Activated CD4-positive, alpha-beta memory T cell treated with anti-CD3 and anti-CD28 coated beads, Interleukin-2, amount 10 ng/mL, durations not matched to agents 7 days and 5 days (primary cell): ENCODE measurements at regions not wholly inside any gene's neighbourhood (a gene's known extent, or its start where the extent isn't known, plus 50 kb on each side); places are given as distances from the start of the nearest gene placed in this dataset.
"Not testable (repeated sequence)": the region's sequence is repeated elsewhere in the genome, so short reads cannot be mapped to it uniquely, and the experiment has no call there.

Experiments
- CTCF ChIA-PET: fragments of 350-600 bp; sonication (Branson Sonifier 250); formaldehyde crosslinking; loops from one replicate; lab custom pipeline; 2021; ENCODE audit warnings: antibody characterized with exemption, inconsistent platforms; lab: Charles Lee
- POLR2A ChIA-PET: fragments of 350-600 bp; sonication (Branson Sonifier 250); formaldehyde crosslinking; loops from one replicate; lab custom pipeline; 2021; ENCODE audit warnings: antibody characterized with exemption; lab: Charles Lee
- DNase-seq: peaks from one replicate; pipeline ENCODE4 v3.0.0-alpha.2; 2020
- H3K27ac Mint-ChIP-seq: one replicate; pipeline ENCODE4 v1.8.0; 2021; ENCODE audit warnings: mild to moderate bottlenecking, mixed read lengths
- H3K27me3 Mint-ChIP-seq: one replicate; pipeline ENCODE4 v1.8.0; 2021; ENCODE audit warnings: mixed read lengths
- H3K36me3 Mint-ChIP-seq: one replicate; pipeline ENCODE4 v1.8.0; 2021; ENCODE audit warnings: low read depth, mixed read lengths
- H3K4me1 Mint-ChIP-seq: one replicate; pipeline ENCODE4 v1.8.0; 2021; ENCODE audit warnings: mixed read lengths
- H3K4me3 Mint-ChIP-seq: one replicate; pipeline ENCODE4 v1.8.0; 2021; ENCODE audit warnings: mild to moderate bottlenecking, mixed read lengths
- H3K9me3 Mint-ChIP-seq: one replicate; pipeline ENCODE4 v1.8.0; 2021; ENCODE audit warnings: mixed read lengths

- Mint-ChIP-seq H3K9me3 (no peaks in the 10 kb centered on the region), H3K27me3 (no peaks in the 10 kb centered on the region), H3K36me3 (no peaks in the 10 kb centered on the region), H3K27ac (no peak overlapping the region), H3K4me1 (no peaks in the 10 kb centered on the region), H3K4me3 (no peak overlapping the region)
- ChIA-PET POLR2A (no interaction called here), CTCF (no interaction called here)
- no peak for DNase-seq
Measured at GRCh38 chr10:120161111-120161510, 268.6 kb downstream of the SEC23IP start.

- CTCF ChIA-PET = no interaction called here
- no peak for DNase-seq
- POLR2A ChIA-PET = no interaction called here
- Mint-ChIP-seq H3K27ac (no peak overlapping the region), H3K4me1 (no peaks in the 10 kb centered on the region), H3K4me3 (no peak overlapping the region), H3K36me3 (no peaks in the 10 kb centered on the region), H3K27me3 (no peaks in the 10 kb centered on the region), H3K9me3 (no peaks in the 10 kb centered on the region)
Measured at GRCh38 chr10:120162471-120162870, 269.9 kb downstream of the SEC23IP start.

GRCh38 chr10:120172356-120172755 lies 279.8 kb downstream of the SEC23IP start:
- Mint-ChIP-seq H3K4me3 (no peak overlapping the region), H3K27me3 (no peaks in the 10 kb centered on the region), H3K9me3 (no peaks in the 10 kb centered on the region), H3K36me3 (no peaks in the 10 kb centered on the region), H3K27ac (no peak overlapping the region), H3K4me1 (no peaks in the 10 kb centered on the region)
- ChIA-PET POLR2A (no interaction called here), CTCF (interaction anchor here (1.0 kb wide), 1 partner anchor 50 kb away, joined by 3 read pairs; no protein-coding TSS in a partner anchor)
- no peak for DNase-seq

GRCh38 chr10:120174491-120174890 lies 282.0 kb downstream of the SEC23IP start:
- Mint-ChIP-seq H3K4me3 (no peak overlapping the region), H3K36me3 (no peaks in the 10 kb centered on the region), H3K4me1 (no peaks in the 10 kb centered on the region), H3K27ac (no peak overlapping the region), H3K9me3 (no peaks in the 10 kb centered on the region), H3K27me3 (no peaks in the 10 kb centered on the region)
- ChIA-PET POLR2A (no interaction called here), CTCF (no interaction called here)
- DNase-seq = no peak

GRCh38 chr10:120177330-120177729 lies 279.7 kb upstream of the PLPP4 start:
- ChIA-PET CTCF (no interaction called here), POLR2A (no interaction called here)
- no peaks in the 10 kb centered on the region for H3K4me1 Mint-ChIP-seq
- H3K27me3 Mint-ChIP-seq = no peaks in the 10 kb centered on the region
- H3K27ac Mint-ChIP-seq = no peak overlapping the region
- H3K36me3 Mint-ChIP-seq = no peaks in the 10 kb centered on the region
- no peak overlapping the region for H3K4me3 Mint-ChIP-seq
- DNase-seq = no peak
- H3K9me3 Mint-ChIP-seq = no peaks in the 10 kb centered on the region

- no peak overlapping the region for H3K27ac Mint-ChIP-seq
- H3K4me3 Mint-ChIP-seq = no peak overlapping the region
- H3K4me1 Mint-ChIP-seq = no peaks in the 10 kb centered on the region
- no peaks in the 10 kb centered on the region for H3K9me3 Mint-ChIP-seq
- no peak for DNase-seq
- H3K27me3 Mint-ChIP-seq = no peaks in the 10 kb centered on the region
- ChIA-PET POLR2A (no interaction called here), CTCF (no interaction called here)
- H3K36me3 Mint-ChIP-seq = no peaks in the 10 kb centered on the region
Measured at GRCh38 chr10:120180160-120180559, 276.9 kb upstream of the PLPP4 start.

- no peaks in the 10 kb centered on the region for H3K36me3 Mint-ChIP-seq
- H3K4me1 Mint-ChIP-seq = no peaks in the 10 kb centered on the region
- H3K4me3 Mint-ChIP-seq = no peak overlapping the region
- H3K9me3 Mint-ChIP-seq = no peaks in the 10 kb centered on the region
- no peak for DNase-seq
- POLR2A ChIA-PET = no interaction called here
- no peaks in the 10 kb centered on the region for H3K27me3 Mint-ChIP-seq
- H3K27ac Mint-ChIP-seq = no peak overlapping the region
- CTCF ChIA-PET = no interaction called here
Measured at GRCh38 chr10:120181154-120181553, 275.9 kb upstream of the PLPP4 start.

GRCh38 chr10:120182431-120182830 lies 274.6 kb upstream of the PLPP4 start:
- CTCF ChIA-PET = no interaction called here

GRCh38 chr10:120183546-120183945 lies 273.5 kb upstream of the PLPP4 start:
- CTCF ChIA-PET = no interaction called here
- Mint-ChIP-seq H3K27ac (no peak overlapping the region), H3K36me3 (no peaks in the 10 kb centered on the region), H3K4me3 (no peak overlapping the region), H3K27me3 (peaks cover 2% of the 10 kb centered on the region), H3K4me1 (no peaks in the 10 kb centered on the region), H3K9me3 (no peaks in the 10 kb centered on the region)
- DNase-seq = no peak
- POLR2A ChIA-PET = no interaction called here

More at GRCh38 chr10:120182431-120182830, 274.6 kb upstream of the PLPP4 start:
- H3K36me3 Mint-ChIP-seq = no peaks in the 10 kb centered on the region
- H3K4me1 Mint-ChIP-seq = no peaks in the 10 kb centered on the region
- no peak overlapping the region for H3K4me3 Mint-ChIP-seq
- POLR2A ChIA-PET = no interaction called here
- H3K27me3 Mint-ChIP-seq = peaks cover 2% of the 10 kb centered on the region
- no peak for DNase-seq
- H3K9me3 Mint-ChIP-seq = no peaks in the 10 kb centered on the region
- no peak overlapping the region for H3K27ac Mint-ChIP-seq

- ChIA-PET CTCF (interaction anchor here (0.6 kb wide), 1 partner anchor 41 kb away, joined by 4 read pairs; no protein-coding TSS in a partner anchor), POLR2A (no interaction called here)
- H3K4me1 Mint-ChIP-seq = no peaks in the 10 kb centered on the region
- no peak for DNase-seq
- H3K27me3 Mint-ChIP-seq = peaks cover 2% of the 10 kb centered on the region
- no peak overlapping the region for H3K27ac Mint-ChIP-seq
- no peaks in the 10 kb centered on the region for H3K36me3 Mint-ChIP-seq
- no peaks in the 10 kb centered on the region for H3K9me3 Mint-ChIP-seq
- H3K4me3 Mint-ChIP-seq = no peak overlapping the region
Measured at GRCh38 chr10:120184547-120185337, 272.3 kb upstream of the PLPP4 start.

GRCh38 chr10:120186506-120186905 lies 270.5 kb upstream of the PLPP4 start:
- Mint-ChIP-seq H3K4me1 (no peaks in the 10 kb centered on the region), H3K4me3 (no peak overlapping the region), H3K27me3 (peaks cover 2% of the 10 kb centered on the region), H3K36me3 (no peaks in the 10 kb centered on the region), H3K9me3 (no peaks in the 10 kb centered on the region), H3K27ac (no peak overlapping the region)
- CTCF ChIA-PET = no interaction called here
- no peak for DNase-seq
- POLR2A ChIA-PET = no interaction called here

- H3K4me1 Mint-ChIP-seq, POLR2A ChIA-PET, H3K9me3 Mint-ChIP-seq, H3K4me3 Mint-ChIP-seq, H3K36me3 Mint-ChIP-seq, H3K27ac Mint-ChIP-seq, DNase-seq, H3K27me3 Mint-ChIP-seq, CTCF ChIA-PET: not testable (repeated sequence)
Measured at GRCh38 chr10:120187168-120187567, 269.9 kb upstream of the PLPP4 start.

GRCh38 chr10:120188950-120189349 lies 268.1 kb upstream of the PLPP4 start:
- Mint-ChIP-seq H3K4me3 (no peak overlapping the region), H3K9me3 (no peaks in the 10 kb centered on the region), H3K27me3 (peaks cover 2% of the 10 kb centered on the region), H3K4me1 (no peaks in the 10 kb centered on the region), H3K27ac (no peak overlapping the region), H3K36me3 (no peaks in the 10 kb centered on the region)
- DNase-seq = no peak
- ChIA-PET POLR2A (no interaction called here), CTCF (no interaction called here)
